Upper lobe of left lung (tissue), 6 donors: ENCODE measurements at regions not wholly inside any gene's neighbourhood (a gene's known extent, or its start where the extent isn't known, plus 50 kb on each side); places are given as distances from the start of the nearest gene placed in this dataset.

Experiments used
- ATAC-seq, 2 donors: fragments of 200-7000 bp; cut with Tn5 transposase; one replicate each; pipeline ENCODE4 v1.9.1; 2022; ENCODE audit warnings: mild to moderate bottlenecking in 2 of 2, moderate library complexity in 2 of 2; ENCODE audit not compliant: low FRiP score in 2 of 2
- DNase-seq, 2 donors: peaks; one replicate each; pipeline ENCODE4 v3.0.0-alpha.2; 2019 to 2020
- H3K27ac ChIP-seq, 4 donors: fragments of 200-600 bp; sonication (generic); one replicate each; pipeline ENCODE4 v1.5.1; 2016 to 2019
- H3K27me3 ChIP-seq, 4 donors: fragments of 200-600 bp; sonication (generic); one replicate each; pipeline ENCODE4 v1.5.1; 2017 to 2019
- H3K36me3 ChIP-seq, 4 donors: fragments of 200-600 bp; sonication (generic); one replicate each; pipeline ENCODE4 v1.5.1; 2016 to 2019
- H3K4me1 ChIP-seq, 4 donors: fragments of 200-600 bp; sonication (generic); one replicate each; pipeline ENCODE4 v1.5.1; 2018 to 2019
- H3K4me3 ChIP-seq, 4 donors: fragments of 200-600 bp; sonication (generic); one replicate each; pipeline ENCODE4 v1.5.1; 2017 to 2019; ENCODE audit warnings: mild to moderate bottlenecking in 2 of 4, moderate library complexity in 1 of 4
- H3K9me3 ChIP-seq, 4 donors: fragments of 200-600 bp; sonication (generic); one replicate each; pipeline ENCODE4 v1.5.1; 2018 to 2019
- EP300 ChIP-seq, 4 donors: sonication (generic); formaldehyde crosslinking; IDR thresholded peaks; one replicate each; pipeline ENCODE4 v1.5.1; 2017; ENCODE audit warnings: antibody characterized with exemption in 4 of 4, control low read depth in 2 of 4
- POLR2A ChIP-seq, 4 donors: fragments of 450-650 bp; IDR thresholded peaks; one replicate each; pipeline ENCODE4 v1.5.1; 2016 to 2017; ENCODE audit warnings: antibody characterized with exemption in 4 of 4, mild to moderate bottlenecking in 2 of 4
- POLR2AphosphoS5 ChIP-seq, 2 donors: sonication (generic); formaldehyde crosslinking; IDR thresholded peaks; one replicate each; pipeline ENCODE4 v1.5.1; 2017; ENCODE audit warnings: antibody characterized with exemption in 2 of 2
- WGBS, 2 donors: methylation state at CpG; one replicate each; pipeline ENCODE4 v1.1.5; 2017 to 2018; 5-methylcytosine and 5-hydroxymethylcytosine counted together
- TF ChIP-seq, protein P1 (sequence below), 6 experiments: fragments of 450-650 bp in 4 of 6; fragments of 200-600 bp in 2 of 6; sonication (generic) in 2 of 6; IDR thresholded peaks; one replicate each; pipeline ENCODE4 v1.5.1; 2016 to 2019; ENCODE audit warnings: antibody characterized with exemption in 6 of 6
- donor health status: DM: no; HTN: no; CAD: no; lungs with moderate emphysema.
- donor health status: DM: no; HTN: yes; CAD: no; lungs with severe emphysema.

DNA sequence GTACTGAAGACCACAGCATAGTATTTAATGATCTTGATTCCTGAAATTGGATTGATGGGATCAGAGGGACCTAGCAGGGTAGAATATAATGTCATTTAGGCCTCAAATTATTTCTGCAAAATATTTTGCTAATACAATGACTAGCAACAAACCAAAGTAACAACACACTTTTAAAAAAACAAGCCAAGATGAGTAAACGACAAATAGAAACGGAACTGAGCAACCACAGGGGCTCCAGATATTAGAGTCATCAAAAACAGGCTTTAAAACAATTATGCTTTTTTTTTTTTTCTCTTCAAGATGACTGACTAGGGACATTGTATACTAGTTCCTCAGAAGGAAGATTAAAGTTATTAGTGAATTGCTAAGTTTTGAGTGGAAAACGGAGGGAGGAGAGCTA lies 447.1 kb upstream of the MMADHC start:
- TF ChIP-seq EP300 (IDR thresholded peaks at IDR 0.05) (no peak), POLR2AphosphoS5 (IDR thresholded peaks at IDR 0.05) (no peak), POLR2A (IDR thresholded peaks at IDR 0.05) (no peak)
- TF ChIP-seq, protein P1, sequence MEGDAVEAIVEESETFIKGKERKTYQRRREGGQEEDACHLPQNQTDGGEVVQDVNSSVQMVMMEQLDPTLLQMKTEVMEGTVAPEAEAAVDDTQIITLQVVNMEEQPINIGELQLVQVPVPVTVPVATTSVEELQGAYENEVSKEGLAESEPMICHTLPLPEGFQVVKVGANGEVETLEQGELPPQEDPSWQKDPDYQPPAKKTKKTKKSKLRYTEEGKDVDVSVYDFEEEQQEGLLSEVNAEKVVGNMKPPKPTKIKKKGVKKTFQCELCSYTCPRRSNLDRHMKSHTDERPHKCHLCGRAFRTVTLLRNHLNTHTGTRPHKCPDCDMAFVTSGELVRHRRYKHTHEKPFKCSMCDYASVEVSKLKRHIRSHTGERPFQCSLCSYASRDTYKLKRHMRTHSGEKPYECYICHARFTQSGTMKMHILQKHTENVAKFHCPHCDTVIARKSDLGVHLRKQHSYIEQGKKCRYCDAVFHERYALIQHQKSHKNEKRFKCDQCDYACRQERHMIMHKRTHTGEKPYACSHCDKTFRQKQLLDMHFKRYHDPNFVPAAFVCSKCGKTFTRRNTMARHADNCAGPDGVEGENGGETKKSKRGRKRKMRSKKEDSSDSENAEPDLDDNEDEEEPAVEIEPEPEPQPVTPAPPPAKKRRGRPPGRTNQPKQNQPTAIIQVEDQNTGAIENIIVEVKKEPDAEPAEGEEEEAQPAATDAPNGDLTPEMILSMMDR (IDR thresholded peaks at IDR 0.05), result no peak
- no peaks in the 10 kb centered on the region for H3K36me3 ChIP-seq
- no peak for DNase-seq
- no peak overlapping the region for H3K4me3 ChIP-seq
- H3K27ac ChIP-seq, result no peak overlapping the region
- H3K27me3 ChIP-seq, result no peaks in the 10 kb centered on the region
- H3K9me3 ChIP-seq, result no peaks in the 10 kb centered on the region
- WGBS, 2 donors, result 85 to 90% methylated on average over 3 of the region's 3 CpGs
- ATAC-seq, result no peak
- H3K4me1 ChIP-seq, result peaks cover 0 to 11% (median 2%) of the 10 kb centered on the region in 4 donors

DNA sequence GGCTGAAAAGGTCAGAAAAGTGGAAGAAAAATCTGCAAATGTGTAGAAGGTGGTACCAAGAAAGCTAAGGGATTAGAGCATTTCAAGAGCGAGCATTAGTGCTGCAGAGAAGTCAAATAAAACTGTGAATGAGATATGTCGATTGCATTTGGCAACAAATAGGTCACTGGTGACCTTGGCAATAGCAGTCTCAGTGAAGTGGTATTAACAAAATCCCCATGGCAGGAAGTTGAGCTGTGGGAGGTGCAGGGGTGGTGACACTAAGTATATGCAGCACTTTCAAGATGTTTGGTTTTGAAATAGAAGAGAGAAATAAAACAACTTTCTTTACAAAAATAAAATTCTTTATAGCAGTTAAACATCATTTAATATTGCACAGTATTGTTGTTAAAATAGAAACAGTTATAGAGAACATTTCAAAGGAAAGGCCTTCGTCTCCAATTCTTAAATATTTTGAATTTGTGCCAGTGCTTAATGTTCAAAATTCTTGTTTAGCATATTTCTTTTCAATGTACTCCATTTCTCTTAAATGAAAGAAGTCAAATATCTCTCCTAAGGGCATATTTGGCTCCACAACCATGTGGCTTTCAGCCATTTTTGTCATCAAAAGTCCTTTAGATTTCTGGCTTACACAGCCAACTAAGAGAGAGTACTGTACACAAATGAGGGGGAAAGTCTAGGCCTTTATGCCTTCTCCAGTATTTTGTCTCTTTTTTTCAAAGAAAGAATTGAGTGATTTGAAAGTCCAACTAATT lies 443.0 kb upstream of the MMADHC start:
- WGBS, 2 donors, result 37 to 42% methylated on average over 3 of the region's 3 CpGs

DNA sequence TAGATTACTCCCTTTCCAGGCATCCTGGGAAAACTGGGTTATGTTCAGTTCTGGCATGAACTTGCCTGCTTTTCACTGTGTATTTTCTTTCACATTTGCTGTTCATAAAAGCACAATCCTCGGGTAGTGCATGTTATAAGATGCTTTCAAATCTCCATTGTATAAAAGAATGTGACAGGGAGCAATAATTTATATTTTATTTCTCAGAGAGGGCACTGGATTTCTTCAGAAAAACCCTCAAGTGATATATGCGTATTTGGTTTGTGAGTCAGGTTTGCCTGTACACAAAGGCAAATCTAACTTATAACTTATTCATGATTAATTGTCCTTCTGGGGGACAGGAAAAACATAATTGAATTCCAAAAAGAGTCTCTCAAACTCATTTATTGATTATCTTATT lies 440.7 kb upstream of the MMADHC start:
- Histone ChIP-seq H3K4me3 (no peak overlapping the region), H3K4me1 (peaks cover 0 to 11% (median 2%) of the 10 kb centered on the region in 4 donors), H3K36me3 (no peaks in the 10 kb centered on the region), H3K9me3 (no peaks in the 10 kb centered on the region), H3K27ac (no peak overlapping the region), H3K27me3 (no peaks in the 10 kb centered on the region)
- 67 to 73% methylated on average over 2 of the region's 2 CpGs for WGBS, 2 donors
- DNase-seq (no peak), ATAC-seq (no peak)
- TF ChIP-seq EP300 (IDR thresholded peaks at IDR 0.05) (no peak), POLR2A (IDR thresholded peaks at IDR 0.05) (no peak), POLR2AphosphoS5 (IDR thresholded peaks at IDR 0.05) (no peak)
- TF ChIP-seq, protein P1 (IDR thresholded peaks at IDR 0.05), result no peak

More for the DNA sequence above, 443.0 kb upstream of the MMADHC start:
- Histone ChIP-seq H3K27ac (no peak overlapping the region), H3K36me3 (no peaks in the 10 kb centered on the region), H3K4me1 (peaks cover 0 to 11% (median 2%) of the 10 kb centered on the region in 4 donors), H3K27me3 (no peaks in the 10 kb centered on the region), H3K4me3 (no peak overlapping the region), H3K9me3 (no peaks in the 10 kb centered on the region)
- TF ChIP-seq POLR2AphosphoS5 (IDR thresholded peaks at IDR 0.05), result no peak
- ATAC-seq (no peak), DNase-seq (peak in 1 of 2 donors; percentile 31)

DNA sequence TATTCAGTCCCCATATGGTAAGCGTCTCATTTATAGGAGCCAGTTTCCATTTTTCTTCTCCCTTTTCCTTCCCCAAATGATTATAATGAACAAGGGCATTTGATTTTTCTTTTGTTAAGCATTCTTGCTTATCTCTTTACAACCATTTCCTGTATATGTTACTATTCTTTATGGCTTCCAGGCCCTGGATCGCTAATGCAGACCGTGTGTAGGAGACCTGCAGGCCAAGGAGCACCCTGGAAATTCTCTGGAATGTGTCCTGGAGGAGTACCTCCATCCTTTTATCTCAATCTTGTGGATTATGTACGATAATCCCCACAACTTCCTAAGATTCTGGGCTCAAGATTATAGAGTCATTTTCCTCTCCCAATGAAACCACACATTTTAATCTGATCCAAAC lies 439.6 kb upstream of the MMADHC start:
- TF ChIP-seq, protein P1 (IDR thresholded peaks at IDR 0.05), result no peak
- TF ChIP-seq EP300 (IDR thresholded peaks at IDR 0.05) (no peak), POLR2AphosphoS5 (IDR thresholded peaks at IDR 0.05) (no peak), POLR2A (IDR thresholded peaks at IDR 0.05) (no peak)
- Histone ChIP-seq H3K27ac (no peak overlapping the region), H3K27me3 (no peaks in the 10 kb centered on the region), H3K9me3 (no peaks in the 10 kb centered on the region), H3K4me3 (no peak overlapping the region), H3K36me3 (no peaks in the 10 kb centered on the region), H3K4me1 (peaks cover 0 to 11% (median 2%) of the 10 kb centered on the region in 4 donors)
- ATAC-seq (no peak), DNase-seq (no peak)
- 40 to 43% methylated on average over 4 of the region's 4 CpGs for WGBS, 2 donors

DNA sequence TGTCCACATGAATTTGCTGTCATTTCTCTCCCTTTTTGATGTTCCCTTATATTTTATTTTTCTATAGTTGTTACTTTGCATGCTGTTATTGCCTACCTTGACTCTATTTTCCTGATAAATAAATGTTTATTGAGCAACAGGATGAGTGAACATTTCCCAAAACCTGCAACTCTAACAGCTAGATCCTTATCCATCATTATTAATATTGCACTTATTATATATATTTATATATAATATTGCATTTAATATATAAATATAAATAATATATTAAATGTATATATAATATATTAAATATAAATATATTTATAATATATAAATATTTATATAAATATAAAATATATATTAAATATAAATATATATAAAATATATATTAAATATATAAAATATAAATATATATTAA lies 436.1 kb upstream of the MMADHC start:
- TF ChIP-seq EP300 (IDR thresholded peaks at IDR 0.05) (no peak), POLR2A (IDR thresholded peaks at IDR 0.05) (no peak), POLR2AphosphoS5 (IDR thresholded peaks at IDR 0.05) (no peak)
- TF ChIP-seq, protein P1 (IDR thresholded peaks at IDR 0.05), result no peak
- Histone ChIP-seq H3K27me3 (no peaks in the 10 kb centered on the region), H3K4me3 (no peak overlapping the region), H3K9me3 (no peaks in the 10 kb centered on the region), H3K27ac (no peak overlapping the region), H3K4me1 (no peaks in the 10 kb centered on the region), H3K36me3 (no peaks in the 10 kb centered on the region)
- ATAC-seq, result no peak
- no peak for DNase-seq
